IgD-negative memory B cell (primary cell): ENCODE measurements at regions not wholly inside any gene's neighbourhood (a gene's known extent, or its start where the extent isn't known, plus 50 kb on each side); places are given as distances from the start of the nearest gene placed in this dataset.
A peak's percentile ranks its signal among the peaks of the same experiment; 100 is the strongest.

Experiments used
- H3K27ac Mint-ChIP-seq, 3 donors: one replicate each; pipeline ENCODE4 v1.8.0; 2020 to 2022; ENCODE audit warnings: mild to moderate bottlenecking in 3 of 3, mixed read lengths in 3 of 3, moderate library complexity in 1 of 3
- H3K27me3 Mint-ChIP-seq: one replicate; pipeline ENCODE4 v1.8.0; 2021; ENCODE audit warnings: mixed read lengths
- H3K36me3 Mint-ChIP-seq: one replicate; pipeline ENCODE4 v1.8.0; 2020; ENCODE audit warnings: mild to moderate bottlenecking, mixed read lengths
- H3K4me1 Mint-ChIP-seq, 3 donors: one replicate each; pipeline ENCODE4 v1.8.0; 2020 to 2022; ENCODE audit warnings: mixed read lengths in 3 of 3, mild to moderate bottlenecking in 1 of 3
- H3K4me3 Mint-ChIP-seq, 4 donors: one replicate each; pipeline ENCODE4 v1.8.0; 2020 to 2022; ENCODE audit warnings: mild to moderate bottlenecking in 4 of 4, mixed read lengths in 4 of 4, moderate library complexity in 3 of 4
- H3K9me3 Mint-ChIP-seq, 3 donors: one replicate each; pipeline ENCODE4 v1.8.0; 2020 to 2021; ENCODE audit warnings: mixed read lengths in 3 of 3, mild to moderate bottlenecking in 1 of 3

- H3K27me3 Mint-ChIP-seq, result peaks cover 2% of the 10 kb centered on the region
- H3K27ac Mint-ChIP-seq, result no peak overlapping the region
- no peaks in the 10 kb centered on the region for H3K36me3 Mint-ChIP-seq
- H3K9me3 Mint-ChIP-seq, result peaks cover 0 to 4% (median 2%) of the 10 kb centered on the region in 3 donors
- no peak overlapping the region for H3K4me3 Mint-ChIP-seq
- H3K4me1 Mint-ChIP-seq, result no peaks in the 10 kb centered on the region
Measured at GRCh38 chr12:77202457-77203060, 137.2 kb upstream of the E2F7 start.

DNA sequence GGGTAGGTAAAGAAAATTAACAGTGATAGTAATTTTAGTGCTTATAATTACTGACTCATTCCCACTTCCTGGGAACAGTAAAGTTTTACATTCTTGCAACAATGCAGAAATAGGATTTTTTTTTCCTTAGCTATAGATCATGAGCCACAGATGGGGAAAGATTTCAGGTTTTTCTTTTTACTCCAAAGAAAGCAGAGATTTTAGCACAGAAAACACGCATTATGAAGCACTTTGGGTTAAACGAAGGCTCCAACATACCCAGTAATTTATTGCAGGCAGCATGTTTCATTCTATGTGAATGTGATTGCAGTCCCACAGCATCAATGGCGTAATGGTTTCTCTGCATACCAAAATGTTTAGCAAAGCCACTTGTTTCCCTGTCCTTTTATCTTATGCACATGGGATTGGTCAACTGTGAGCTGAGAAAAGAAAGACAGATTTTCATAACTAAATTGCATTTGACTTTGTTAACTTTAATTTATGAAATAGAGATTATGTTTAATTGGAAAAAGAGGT is 124.6 kb upstream of the E2F7 start:
- no peak overlapping the region for H3K4me3 Mint-ChIP-seq
- H3K27ac Mint-ChIP-seq, result no peak overlapping the region
- H3K36me3 Mint-ChIP-seq, result no peaks in the 10 kb centered on the region
- no peaks in the 10 kb centered on the region for H3K4me1 Mint-ChIP-seq
- H3K27me3 Mint-ChIP-seq, result no peaks in the 10 kb centered on the region
- peaks cover 0 to 2% (median 0%) of the 10 kb centered on the region in 3 donors for H3K9me3 Mint-ChIP-seq

DNA sequence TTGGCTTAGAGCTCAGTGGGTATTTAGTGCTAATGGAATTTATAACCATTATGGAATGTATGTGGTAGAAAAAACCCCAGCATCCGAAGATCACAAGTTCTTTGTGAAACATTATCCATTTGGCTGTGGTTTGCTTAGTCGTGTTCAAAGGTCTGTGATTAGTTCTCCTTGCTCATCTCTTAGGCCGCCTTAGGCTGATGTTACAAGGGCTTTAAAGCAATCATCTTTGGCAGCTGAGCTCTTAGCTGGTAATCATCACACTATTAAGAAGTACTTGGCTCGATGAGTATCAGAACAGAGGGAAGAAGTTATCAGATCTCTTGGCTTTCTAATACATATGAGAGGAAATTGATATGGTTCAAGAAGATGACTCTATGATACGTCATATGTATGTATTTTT is 124.1 kb upstream of the E2F7 start:
- Mint-ChIP-seq H3K4me3 (no peak overlapping the region), H3K27me3 (no peaks in the 10 kb centered on the region)

DNA sequence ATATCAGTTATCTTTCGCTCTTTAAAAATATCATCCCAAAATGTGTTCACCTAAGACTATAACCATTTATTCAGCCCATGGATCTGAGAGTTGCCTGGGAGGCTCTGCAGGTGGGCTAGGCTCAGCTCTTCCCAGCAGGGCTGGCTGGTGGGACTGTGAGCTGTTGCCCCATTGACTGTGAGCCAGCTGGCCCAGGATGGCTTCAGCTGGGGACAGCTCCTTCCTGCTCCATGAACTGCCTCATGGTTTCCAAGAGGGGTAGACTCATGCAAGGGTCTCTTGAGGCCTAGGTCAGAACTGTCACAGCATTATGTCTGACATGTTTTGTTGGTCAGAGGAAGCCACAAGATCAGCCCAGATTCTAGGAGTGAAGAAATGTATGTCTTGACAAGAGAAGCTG is 114.1 kb upstream of the E2F7 start:
- Mint-ChIP-seq H3K27me3 (no peaks in the 10 kb centered on the region), H3K4me1 (no peaks in the 10 kb centered on the region), H3K27ac (no peak overlapping the region)

More for the DNA sequence above, 124.1 kb upstream of the E2F7 start:
- H3K4me1 Mint-ChIP-seq, result no peaks in the 10 kb centered on the region
- H3K36me3 Mint-ChIP-seq, result no peaks in the 10 kb centered on the region
- no peak overlapping the region for H3K27ac Mint-ChIP-seq
- H3K9me3 Mint-ChIP-seq, result peaks cover 0 to 2% (median 0%) of the 10 kb centered on the region in 3 donors

GRCh38 chr12:77167801-77168200 is 102.4 kb upstream of the E2F7 start:
- Mint-ChIP-seq H3K4me1 (no peaks in the 10 kb centered on the region), H3K4me3 (no peak overlapping the region), H3K27me3 (peaks cover 2% of the 10 kb centered on the region), H3K27ac (no peak overlapping the region), H3K9me3 (peaks cover 0 to 3% (median 0%) of the 10 kb centered on the region in 3 donors), H3K36me3 (no peaks in the 10 kb centered on the region)

More for the DNA sequence above, 114.1 kb upstream of the E2F7 start:
- Mint-ChIP-seq H3K4me3 (no peak overlapping the region), H3K36me3 (no peaks in the 10 kb centered on the region), H3K9me3 (peaks cover 0 to 6% (median 0%) of the 10 kb centered on the region in 3 donors)

- H3K27me3 Mint-ChIP-seq, result peaks cover under 1% of the 10 kb centered on the region
- peaks cover 0 to 3% (median 0%) of the 10 kb centered on the region in 3 donors for H3K9me3 Mint-ChIP-seq
- no peak overlapping the region for H3K27ac Mint-ChIP-seq
- no peak overlapping the region for H3K4me3 Mint-ChIP-seq
- H3K36me3 Mint-ChIP-seq, result no peaks in the 10 kb centered on the region
- no peaks in the 10 kb centered on the region for H3K4me1 Mint-ChIP-seq
Measured at GRCh38 chr12:77166696-77167095, 101.3 kb upstream of the E2F7 start.

- Mint-ChIP-seq H3K27me3 (no peaks in the 10 kb centered on the region), H3K27ac (no peak overlapping the region), H3K4me1 (no peaks in the 10 kb centered on the region), H3K4me3 (no peak overlapping the region), H3K9me3 (no peaks in the 10 kb centered on the region), H3K36me3 (no peaks in the 10 kb centered on the region)
Measured at GRCh38 chr12:77163074-77164038, 98.0 kb upstream of the E2F7 start.

DNA sequence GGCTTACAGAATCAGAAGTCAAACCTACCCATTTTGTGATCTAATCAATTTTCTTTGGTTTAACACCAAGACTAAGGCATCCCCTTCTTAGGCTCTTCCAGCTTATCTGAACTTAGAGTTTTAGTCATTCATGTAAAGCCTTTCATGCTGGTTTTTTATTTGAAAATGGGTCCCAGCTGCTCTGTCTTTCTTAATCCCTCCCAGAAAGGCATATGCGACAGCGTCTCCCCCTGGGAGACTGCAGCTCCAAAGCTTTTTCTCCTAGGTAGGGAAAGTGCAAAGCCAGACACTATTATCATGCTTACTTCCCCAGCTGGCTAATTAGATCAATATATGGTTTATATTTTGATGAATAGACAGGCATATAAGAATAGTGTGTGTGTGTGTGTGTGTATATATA is 96.6 kb upstream of the E2F7 start:
- Mint-ChIP-seq H3K4me3 (no peak overlapping the region), H3K27me3 (no peaks in the 10 kb centered on the region), H3K9me3 (no peaks in the 10 kb centered on the region), H3K27ac (no peak overlapping the region), H3K36me3 (no peaks in the 10 kb centered on the region), H3K4me1 (no peaks in the 10 kb centered on the region)

DNA sequence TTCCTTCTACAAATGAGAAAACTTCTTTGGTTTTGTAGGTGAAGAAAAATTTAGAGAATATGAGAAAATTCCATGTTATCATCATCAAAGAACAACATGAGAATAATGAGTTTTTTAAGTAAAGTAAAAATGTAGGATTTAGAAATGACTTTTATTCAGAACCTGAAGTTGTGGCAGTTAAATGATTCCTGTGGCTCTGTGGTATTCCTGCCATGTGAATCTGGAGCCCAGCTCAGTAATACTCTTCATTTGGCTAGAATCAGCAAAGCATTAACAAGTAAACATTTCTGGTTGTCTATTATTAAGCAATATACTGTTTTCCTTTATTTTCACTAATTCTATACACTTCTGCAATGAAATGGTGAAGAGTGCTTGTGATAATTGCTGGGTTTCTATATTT is 95.6 kb upstream of the E2F7 start:
- no peak overlapping the region for H3K27ac Mint-ChIP-seq
- no peaks in the 10 kb centered on the region for H3K4me1 Mint-ChIP-seq
- no peak overlapping the region for H3K4me3 Mint-ChIP-seq
- no peaks in the 10 kb centered on the region for H3K27me3 Mint-ChIP-seq
- H3K36me3 Mint-ChIP-seq, result no peaks in the 10 kb centered on the region
- no peaks in the 10 kb centered on the region for H3K9me3 Mint-ChIP-seq

DNA sequence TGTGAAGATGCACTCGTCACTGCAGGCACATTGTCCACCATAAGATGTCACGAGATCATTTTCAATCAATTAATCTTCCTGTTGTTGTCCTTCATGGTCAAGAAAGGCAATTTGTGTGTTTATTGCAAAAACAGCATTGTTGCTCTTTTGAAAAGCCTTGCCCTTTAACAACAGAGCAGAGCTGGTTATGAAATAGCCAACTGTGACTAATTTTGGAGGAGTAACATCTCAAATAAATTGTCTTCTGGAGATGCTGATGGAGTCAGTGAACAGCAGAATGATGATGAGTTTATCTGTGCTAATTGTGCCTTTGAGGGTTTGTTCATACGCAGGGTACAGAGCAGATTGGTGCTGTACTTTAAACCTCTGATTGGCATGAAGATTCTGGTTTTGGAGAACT is 88.3 kb upstream of the E2F7 start:
- no peaks in the 10 kb centered on the region for H3K27me3 Mint-ChIP-seq
- no peaks in the 10 kb centered on the region for H3K4me1 Mint-ChIP-seq
- H3K9me3 Mint-ChIP-seq, result peaks cover 2 to 6% (median 4%) of the 10 kb centered on the region in 3 donors
- no peak overlapping the region for H3K27ac Mint-ChIP-seq
- H3K4me3 Mint-ChIP-seq, result no peak overlapping the region
- H3K36me3 Mint-ChIP-seq, result no peaks in the 10 kb centered on the region

- no peak overlapping the region for H3K27ac Mint-ChIP-seq
- peaks cover 2 to 6% (median 4%) of the 10 kb centered on the region in 3 donors for H3K9me3 Mint-ChIP-seq
- H3K4me1 Mint-ChIP-seq, result no peaks in the 10 kb centered on the region
- no peaks in the 10 kb centered on the region for H3K27me3 Mint-ChIP-seq
- no peak overlapping the region for H3K4me3 Mint-ChIP-seq
- H3K36me3 Mint-ChIP-seq, result no peaks in the 10 kb centered on the region
Measured at GRCh38 chr12:77152623-77153193, 87.3 kb upstream of the E2F7 start.

GRCh38 chr12:77151030-77151429 is 85.7 kb upstream of the E2F7 start:
- Mint-ChIP-seq H3K4me3 (no peak overlapping the region), H3K36me3 (no peaks in the 10 kb centered on the region), H3K4me1 (no peaks in the 10 kb centered on the region), H3K9me3 (peaks cover 2 to 6% (median 4%) of the 10 kb centered on the region in 3 donors), H3K27me3 (no peaks in the 10 kb centered on the region), H3K27ac (peak overlapping the region in 1 of 3 donors; percentile 28)

DNA sequence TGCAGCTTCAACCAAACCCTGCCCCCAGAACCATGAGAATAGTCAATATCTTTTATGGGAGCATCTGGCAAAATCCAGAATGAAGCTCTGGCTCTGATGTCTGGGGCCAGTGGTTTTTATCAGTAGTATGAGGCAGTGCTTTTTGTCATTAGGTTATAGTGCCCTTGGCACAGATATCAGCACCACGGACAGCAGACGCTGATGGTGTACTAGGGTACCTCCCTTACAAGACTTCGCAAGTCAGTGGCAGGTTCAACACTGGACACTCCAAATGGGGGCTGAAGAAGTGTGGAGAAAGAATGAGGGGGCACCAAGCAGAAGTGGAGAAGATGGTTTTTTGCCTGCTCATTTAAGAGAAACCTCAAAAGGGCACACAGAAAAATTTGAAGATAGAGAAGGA is 68.2 kb upstream of the E2F7 start:
- H3K36me3 Mint-ChIP-seq, result no peaks in the 10 kb centered on the region
- H3K27ac Mint-ChIP-seq, result no peak overlapping the region
- no peak overlapping the region for H3K4me3 Mint-ChIP-seq
- no peaks in the 10 kb centered on the region for H3K4me1 Mint-ChIP-seq
- H3K9me3 Mint-ChIP-seq, result peaks cover 0 to 7% (median 1%) of the 10 kb centered on the region in 3 donors
- H3K27me3 Mint-ChIP-seq, result peaks cover 5% of the 10 kb centered on the region

DNA sequence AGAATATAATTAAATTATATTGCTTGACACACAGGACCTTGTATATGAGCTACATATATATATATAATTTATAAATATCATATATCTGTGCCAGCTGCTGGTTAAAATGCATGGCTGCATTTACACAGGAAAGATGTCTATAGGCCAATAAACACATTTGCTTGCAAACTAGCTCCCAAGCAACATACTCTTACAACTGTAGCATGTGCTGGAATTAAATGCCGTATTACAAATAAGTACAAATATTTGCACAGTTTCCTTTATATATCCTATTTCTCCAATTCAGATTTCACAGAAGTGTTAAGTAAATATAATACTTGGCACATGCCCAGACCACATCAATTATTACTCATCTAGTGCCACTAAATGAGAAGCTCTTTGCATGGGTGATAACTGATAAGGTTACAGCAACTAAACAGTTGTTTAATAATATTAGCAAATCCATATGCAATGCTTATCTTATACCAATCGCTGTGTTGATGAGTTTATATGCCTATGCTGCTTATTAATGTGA is 66.7 kb upstream of the E2F7 start:
- H3K27ac Mint-ChIP-seq, result no peak overlapping the region
- no peaks in the 10 kb centered on the region for H3K4me1 Mint-ChIP-seq
- peaks cover 0 to 7% (median 1%) of the 10 kb centered on the region in 3 donors for H3K9me3 Mint-ChIP-seq
- no peak overlapping the region for H3K4me3 Mint-ChIP-seq
- H3K36me3 Mint-ChIP-seq, result no peaks in the 10 kb centered on the region
- no peaks in the 10 kb centered on the region for H3K27me3 Mint-ChIP-seq

- H3K36me3 Mint-ChIP-seq, result no peaks in the 10 kb centered on the region
- peak overlapping the region in 1 of 3 donors; percentile 23 for H3K27ac Mint-ChIP-seq
- peaks cover 0 to 7% (median 1%) of the 10 kb centered on the region in 3 donors for H3K9me3 Mint-ChIP-seq
- H3K27me3 Mint-ChIP-seq, result no peaks in the 10 kb centered on the region
- H3K4me3 Mint-ChIP-seq, result no peak overlapping the region
- H3K4me1 Mint-ChIP-seq, result no peaks in the 10 kb centered on the region
Measured at GRCh38 chr12:77130193-77130592, 64.8 kb upstream of the E2F7 start.
